HG03521 (cell line): ENCODE measurements at regions not wholly inside any gene's neighbourhood (a gene's known extent, or its start where the extent isn't known, plus 50 kb on each side); places are given as distances from the start of the nearest gene placed in this dataset.
"Not testable (repeated sequence)": the region's sequence is repeated elsewhere in the genome, so short reads cannot be mapped to it uniquely, and the experiment has no call there.

Experiments
- ATAC-seq: cut with Tn5 transposase; IDR thresholded peaks from one replicate; pipeline ENCODE4 v1.9.1; 2021; ENCODE audit warnings: mild to moderate bottlenecking, moderate library complexity; ENCODE audit not compliant: unreplicated experiment

GRCh38 chr5:144742361-144742760 is 571.7 kb downstream of the KCTD16 start:
- ATAC-seq: no peak

DNA sequence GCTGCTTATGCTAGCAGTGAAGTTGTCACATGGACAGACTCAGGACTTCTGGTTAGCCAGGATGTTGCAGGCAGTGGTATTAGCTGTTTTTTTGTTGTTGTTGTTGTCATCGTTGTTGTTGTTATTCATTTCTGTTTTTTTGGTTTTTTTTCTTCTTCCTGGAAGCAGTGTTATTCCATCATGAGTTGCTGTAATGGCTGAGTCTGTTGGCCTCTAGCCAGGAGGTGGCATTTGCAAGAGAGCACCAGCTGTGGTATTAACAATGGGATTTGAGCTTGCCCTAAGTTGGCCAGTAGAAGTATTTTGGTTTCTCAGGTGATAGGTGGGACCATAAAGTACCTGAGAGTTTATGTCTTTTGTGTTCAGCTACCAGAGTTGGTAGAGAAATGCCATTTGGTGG is 561.1 kb downstream of the KCTD16 start:
- no peak for ATAC-seq

- ATAC-seq: peak; percentile 70
Observed at GRCh38 chr5:144712090-144712489, 541.4 kb downstream of the KCTD16 start.

DNA sequence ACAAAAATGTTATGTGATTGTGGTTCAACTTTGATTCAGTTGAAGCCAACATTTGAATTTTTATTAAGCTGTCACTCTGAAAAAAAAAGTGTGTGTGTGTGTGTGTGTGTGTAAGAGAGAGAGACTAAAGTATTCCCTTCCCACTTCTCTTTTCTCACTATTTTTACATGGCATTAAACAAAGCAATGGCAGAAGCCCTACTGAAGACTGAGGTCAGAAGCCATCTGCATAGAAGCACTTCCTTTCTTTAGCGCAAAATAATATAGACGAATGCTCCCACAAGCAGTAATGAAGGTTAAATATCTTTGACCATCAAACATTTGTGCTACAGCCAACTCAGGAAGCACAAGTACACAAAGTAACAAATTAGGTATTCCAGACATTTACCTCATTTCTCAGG is 540.5 kb downstream of the KCTD16 start:
- no peak for ATAC-seq

- no peak for ATAC-seq
Observed at GRCh38 chr5:144710637-144711036, 540.0 kb downstream of the KCTD16 start.

- no peak for ATAC-seq
Observed at GRCh38 chr5:144703776-144704175, 533.1 kb downstream of the KCTD16 start.

DNA sequence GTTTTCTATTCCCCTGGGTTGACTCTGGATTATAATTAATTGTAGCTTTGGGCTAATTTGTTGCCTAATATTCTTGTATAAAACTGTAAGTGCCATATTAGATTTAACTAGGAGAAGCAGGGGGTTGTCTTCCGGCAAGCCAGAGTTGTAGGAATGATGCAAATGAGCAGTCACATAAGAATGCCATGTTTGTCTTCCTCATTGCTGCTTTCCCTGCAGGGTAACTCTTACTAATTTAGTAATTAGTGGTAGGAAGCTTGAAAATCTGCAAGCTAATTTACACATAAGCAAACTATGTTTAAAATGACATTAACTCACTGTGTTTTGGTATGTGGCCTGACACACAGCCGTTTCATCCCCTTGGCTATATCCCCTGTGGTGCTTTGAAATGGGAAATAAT is 527.8 kb downstream of the KCTD16 start:
- no peak for ATAC-seq

- no peak for ATAC-seq
Observed at GRCh38 chr5:144697847-144698262, 527.2 kb downstream of the KCTD16 start.

- ATAC-seq: no peak
Observed at GRCh38 chr5:144691936-144692335, 521.3 kb downstream of the KCTD16 start.

- ATAC-seq: no peak
Observed at GRCh38 chr5:144684899-144685298, 514.2 kb downstream of the KCTD16 start.

GRCh38 chr5:144680711-144681110 is 510.0 kb downstream of the KCTD16 start:
- ATAC-seq: no peak

GRCh38 chr5:144671066-144671465 is 500.4 kb downstream of the KCTD16 start:
- ATAC-seq: no peak

DNA sequence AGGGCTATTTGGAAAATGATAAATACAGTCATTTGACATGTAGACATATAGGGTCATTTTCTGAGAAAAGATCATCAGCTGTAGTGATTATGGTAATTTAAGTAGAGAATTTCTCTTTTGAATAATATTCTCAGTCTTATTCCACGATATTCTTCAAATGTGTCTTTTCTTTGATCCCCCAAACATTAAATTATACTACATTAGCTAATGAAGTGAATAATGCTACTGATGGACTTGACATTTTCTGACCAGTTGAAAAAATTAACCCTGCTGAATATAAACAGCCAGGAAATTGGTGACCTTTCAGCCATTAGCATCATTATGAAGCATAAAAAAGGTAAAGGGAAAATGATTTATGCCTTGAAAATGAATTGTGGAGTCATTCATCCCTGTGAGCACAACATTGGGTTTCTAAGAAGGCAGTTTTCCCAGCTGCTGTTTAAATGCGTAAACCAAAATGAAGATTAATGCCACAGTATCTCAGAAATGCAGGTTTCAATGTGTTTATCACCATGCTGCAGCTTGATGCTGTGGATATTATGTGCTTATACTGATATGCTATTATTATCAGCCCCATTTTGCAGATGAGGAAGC is 489.1 kb downstream of the KCTD16 start:
- ATAC-seq: no peak

DNA sequence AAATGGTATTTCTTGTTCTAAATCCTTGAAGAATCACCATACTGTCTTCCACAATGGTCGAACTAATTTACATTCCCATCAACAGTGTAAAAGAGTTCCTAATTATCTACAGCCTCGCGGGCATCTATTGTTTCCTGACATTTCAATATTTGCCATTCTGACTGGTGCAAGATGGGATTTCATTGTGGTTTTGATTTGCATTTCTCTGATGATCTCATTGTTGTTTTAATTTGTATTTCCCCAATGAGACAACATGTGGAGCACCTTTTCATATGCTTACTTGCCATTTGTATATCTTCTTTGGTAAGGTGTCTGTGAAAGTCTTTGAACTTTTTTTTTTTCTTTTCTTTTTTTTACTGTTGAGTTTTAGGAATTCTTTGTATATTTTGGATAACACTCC is 473.6 kb downstream of the KCTD16 start:
- ATAC-seq: no peak

DNA sequence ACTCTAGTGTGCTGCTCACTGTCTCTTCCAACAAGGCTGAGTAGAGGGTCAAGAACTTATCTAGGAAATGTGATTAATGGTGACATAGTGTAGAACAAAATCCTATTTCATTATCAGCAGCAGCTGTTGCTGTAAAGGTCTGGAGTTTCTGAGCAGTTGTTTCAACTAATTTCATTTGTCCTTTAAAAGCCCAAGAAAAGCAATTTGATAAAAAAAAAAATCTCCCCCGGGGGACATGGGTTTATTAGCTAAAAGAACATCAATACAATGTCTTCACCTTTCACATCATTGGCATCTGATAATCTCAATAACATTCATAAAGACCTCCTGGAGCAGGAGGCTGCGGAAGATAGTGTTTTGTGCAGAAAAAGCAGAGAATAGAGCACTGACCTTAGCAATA is 468.1 kb downstream of the KCTD16 start:
- no peak for ATAC-seq

DNA sequence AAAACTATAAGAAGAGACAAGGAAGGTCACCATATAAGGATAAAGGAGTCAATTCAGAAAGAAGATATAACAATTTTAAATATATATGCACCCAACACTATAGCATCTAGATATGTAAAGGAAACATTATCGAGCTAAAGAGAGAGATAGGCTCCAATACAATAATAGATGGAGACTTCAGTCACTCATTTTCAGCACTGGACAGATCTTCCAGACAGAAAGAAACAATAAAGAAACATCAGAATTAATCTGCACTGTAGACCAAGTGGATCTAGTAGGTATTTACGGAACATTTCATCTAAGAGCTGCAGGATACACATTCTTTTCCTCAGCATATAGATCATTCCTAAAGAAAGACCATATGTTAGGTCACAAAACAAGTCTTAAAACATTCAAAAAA is 463.5 kb downstream of the KCTD16 start:
- ATAC-seq: no peak

DNA sequence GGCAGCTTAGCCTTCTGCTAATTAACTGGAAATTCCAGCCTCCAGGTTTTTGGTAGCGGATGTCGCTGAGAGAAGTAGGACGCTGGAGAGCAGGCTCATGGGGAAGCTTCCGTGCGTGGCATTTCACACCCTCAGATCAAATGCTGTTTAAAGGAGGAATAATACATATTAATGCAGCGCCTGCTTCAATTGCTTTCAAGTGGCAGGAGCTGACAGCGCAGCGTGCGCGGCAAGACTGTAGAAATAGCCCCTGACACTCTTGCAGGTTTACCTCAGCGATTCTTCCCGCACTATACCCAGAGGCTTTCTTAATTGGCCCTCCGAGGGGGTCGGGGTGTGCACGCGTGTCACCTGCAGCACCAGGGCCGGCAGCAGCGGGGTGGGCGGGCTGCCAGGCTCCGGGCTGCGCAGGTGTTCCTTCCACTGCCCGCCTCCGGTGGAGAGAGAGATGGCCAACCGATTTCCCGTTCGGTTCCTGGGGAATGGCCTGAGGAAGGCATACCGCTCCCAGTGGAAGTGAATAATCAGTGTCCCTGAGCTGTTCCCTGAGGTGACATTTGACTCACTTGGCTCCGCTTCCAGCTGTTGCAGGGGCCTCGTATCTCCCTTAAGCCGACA is 427.9 kb downstream of the KCTD16 start:
- ATAC-seq: no peak

GRCh38 chr5:144596517-144596916 is 425.8 kb downstream of the KCTD16 start:
- ATAC-seq: no peak

GRCh38 chr5:144594919-144595318 is 424.2 kb downstream of the KCTD16 start:
- ATAC-seq: no peak

GRCh38 chr5:144594234-144594633 is 423.6 kb downstream of the KCTD16 start:
- not testable (repeated sequence) for ATAC-seq

DNA sequence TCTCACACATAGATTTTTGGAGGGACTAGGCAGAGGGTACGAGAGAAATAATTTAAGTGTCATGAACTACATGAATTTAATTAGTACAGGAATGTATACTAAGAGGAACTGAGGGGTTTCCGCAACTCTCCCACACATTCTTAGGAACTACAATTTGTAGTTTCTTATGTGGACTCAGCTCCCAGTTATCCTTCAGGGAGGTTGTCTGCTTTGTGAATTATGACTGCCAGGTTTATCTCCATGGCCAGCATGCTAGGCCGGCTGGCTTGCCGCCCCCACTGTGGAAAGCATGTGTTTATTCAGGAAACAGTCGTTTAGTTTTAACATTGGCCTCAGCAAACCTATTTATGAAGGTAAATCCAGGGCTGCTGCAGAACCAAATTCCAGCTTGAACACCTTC is 415.0 kb downstream of the KCTD16 start:
- ATAC-seq: no peak

DNA sequence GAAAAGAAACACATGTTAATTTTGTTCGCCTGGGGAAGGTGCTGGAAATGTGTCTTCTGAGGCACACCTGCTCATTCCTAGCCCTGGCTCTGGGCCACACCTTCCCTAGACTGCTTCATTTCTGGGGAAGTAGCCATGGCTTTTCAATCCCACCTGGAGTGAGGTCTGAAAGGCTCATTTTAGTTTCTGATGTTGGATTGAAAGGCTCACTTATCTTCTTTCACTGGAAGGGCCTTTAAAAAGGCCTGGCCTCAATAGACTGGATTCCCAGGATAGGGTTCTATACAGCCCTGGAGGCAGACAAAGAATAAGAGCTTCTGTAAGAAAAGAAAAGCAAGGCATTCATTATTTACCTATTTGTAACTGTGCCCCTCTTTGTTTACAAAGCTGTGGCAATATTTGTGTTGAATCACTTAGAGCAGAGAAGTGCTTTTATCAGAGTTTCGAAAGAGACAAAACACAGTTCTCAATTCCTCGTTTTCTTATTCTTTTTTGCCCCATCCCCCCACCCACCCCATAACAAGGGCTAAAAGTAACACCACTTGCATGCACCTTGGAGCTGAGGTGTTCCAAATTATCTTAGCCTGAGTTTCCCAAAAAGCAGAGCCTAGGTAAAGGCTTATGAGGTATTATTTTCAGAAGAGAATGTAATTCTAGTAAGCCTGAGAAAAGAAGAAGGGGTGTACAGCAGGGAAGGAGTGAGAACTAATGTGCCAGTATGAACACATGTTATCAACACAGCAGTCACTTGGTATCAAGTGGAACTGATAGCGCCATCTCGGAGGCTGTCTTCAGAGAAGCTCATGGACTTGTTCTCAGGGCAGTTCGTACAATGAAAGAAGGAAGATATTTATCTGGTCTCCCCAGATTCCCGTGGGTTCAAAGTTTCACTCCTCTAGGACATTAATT is 413.1 kb downstream of the KCTD16 start:
- ATAC-seq: no peak
